ENCODE measurements at regions not wholly inside any gene's neighbourhood (a gene's known extent, or its start where the extent isn't known, plus 50 kb on each side); places are given as distances from the start of the nearest gene placed in this dataset.

DNA sequence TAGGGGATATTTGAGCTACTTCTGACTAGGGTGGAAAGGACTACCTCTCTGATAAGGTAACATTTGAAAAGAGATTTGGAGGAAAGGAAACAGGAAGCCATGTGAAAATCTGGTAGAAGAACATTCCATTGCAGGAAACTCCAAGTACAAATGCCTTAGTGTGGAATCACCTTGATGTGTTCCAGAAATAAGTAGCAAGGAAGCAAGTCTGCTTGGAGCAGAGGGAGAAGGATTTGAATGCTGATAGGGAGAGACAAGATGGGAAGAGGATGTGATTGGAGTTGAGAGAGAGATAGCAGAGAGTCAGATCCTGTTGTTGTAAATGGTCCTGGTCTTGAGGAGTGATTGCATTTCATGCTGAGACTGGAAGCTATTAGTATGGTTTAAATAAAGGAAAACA is 335.1 kb upstream of the DCBLD2 start:
- TF ChIP-seq, protein P1, sequence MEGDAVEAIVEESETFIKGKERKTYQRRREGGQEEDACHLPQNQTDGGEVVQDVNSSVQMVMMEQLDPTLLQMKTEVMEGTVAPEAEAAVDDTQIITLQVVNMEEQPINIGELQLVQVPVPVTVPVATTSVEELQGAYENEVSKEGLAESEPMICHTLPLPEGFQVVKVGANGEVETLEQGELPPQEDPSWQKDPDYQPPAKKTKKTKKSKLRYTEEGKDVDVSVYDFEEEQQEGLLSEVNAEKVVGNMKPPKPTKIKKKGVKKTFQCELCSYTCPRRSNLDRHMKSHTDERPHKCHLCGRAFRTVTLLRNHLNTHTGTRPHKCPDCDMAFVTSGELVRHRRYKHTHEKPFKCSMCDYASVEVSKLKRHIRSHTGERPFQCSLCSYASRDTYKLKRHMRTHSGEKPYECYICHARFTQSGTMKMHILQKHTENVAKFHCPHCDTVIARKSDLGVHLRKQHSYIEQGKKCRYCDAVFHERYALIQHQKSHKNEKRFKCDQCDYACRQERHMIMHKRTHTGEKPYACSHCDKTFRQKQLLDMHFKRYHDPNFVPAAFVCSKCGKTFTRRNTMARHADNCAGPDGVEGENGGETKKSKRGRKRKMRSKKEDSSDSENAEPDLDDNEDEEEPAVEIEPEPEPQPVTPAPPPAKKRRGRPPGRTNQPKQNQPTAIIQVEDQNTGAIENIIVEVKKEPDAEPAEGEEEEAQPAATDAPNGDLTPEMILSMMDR (IDR thresholded peaks at IDR 0.05), result no peak
- no peak for TF ChIP-seq POLR2A (IDR thresholded peaks at IDR 0.05)

Data from Peyer's patch (tissue), 4 donors.